Neural progenitor cell (in vitro differentiated cells): ENCODE measurements at regions not wholly inside any gene's neighbourhood (a gene's known extent, or its start where the extent isn't known, plus 50 kb on each side); places are given as distances from the start of the nearest gene placed in this dataset.

Experiments
- EZH2phosphoT487 ChIP-seq: fragments of 200-600 bp; sonication (generic); IDR thresholded peaks from 2 replicates; pipeline ENCODE4 v1.6.1; 2017; ENCODE audit warnings: antibody characterized with exemption
- TF ChIP-seq, protein P1 (sequence below): fragments of 200-600 bp; sonication (generic); IDR thresholded peaks from 2 replicates; pipeline ENCODE4 v1.5.1; 2017; ENCODE audit warnings: antibody characterized with exemption, mild to moderate bottlenecking

DNA sequence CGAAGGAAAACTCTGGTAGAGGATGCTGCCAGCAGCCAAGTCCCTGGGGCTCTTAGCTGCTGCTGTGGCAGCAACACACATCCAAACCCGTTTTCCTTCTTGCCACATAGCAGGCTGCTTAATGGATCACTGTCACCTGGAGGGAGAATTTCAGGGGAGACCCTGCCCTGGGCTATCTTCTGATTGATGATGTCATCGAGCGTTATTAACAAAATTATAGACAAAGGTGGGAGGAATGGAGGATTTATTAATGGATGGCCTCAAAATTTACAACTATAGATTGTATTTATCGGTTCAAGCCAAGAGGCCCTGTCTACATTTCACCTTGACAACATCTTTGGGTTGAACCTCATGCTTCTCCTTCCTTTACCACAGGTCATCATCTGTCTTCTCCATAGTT lies 120.8 kb upstream of the PZP start:
- TF ChIP-seq, protein P1, sequence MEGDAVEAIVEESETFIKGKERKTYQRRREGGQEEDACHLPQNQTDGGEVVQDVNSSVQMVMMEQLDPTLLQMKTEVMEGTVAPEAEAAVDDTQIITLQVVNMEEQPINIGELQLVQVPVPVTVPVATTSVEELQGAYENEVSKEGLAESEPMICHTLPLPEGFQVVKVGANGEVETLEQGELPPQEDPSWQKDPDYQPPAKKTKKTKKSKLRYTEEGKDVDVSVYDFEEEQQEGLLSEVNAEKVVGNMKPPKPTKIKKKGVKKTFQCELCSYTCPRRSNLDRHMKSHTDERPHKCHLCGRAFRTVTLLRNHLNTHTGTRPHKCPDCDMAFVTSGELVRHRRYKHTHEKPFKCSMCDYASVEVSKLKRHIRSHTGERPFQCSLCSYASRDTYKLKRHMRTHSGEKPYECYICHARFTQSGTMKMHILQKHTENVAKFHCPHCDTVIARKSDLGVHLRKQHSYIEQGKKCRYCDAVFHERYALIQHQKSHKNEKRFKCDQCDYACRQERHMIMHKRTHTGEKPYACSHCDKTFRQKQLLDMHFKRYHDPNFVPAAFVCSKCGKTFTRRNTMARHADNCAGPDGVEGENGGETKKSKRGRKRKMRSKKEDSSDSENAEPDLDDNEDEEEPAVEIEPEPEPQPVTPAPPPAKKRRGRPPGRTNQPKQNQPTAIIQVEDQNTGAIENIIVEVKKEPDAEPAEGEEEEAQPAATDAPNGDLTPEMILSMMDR: no peak
- no peak for TF ChIP-seq EZH2phosphoT487
